Immature natural killer cell (primary cell): ENCODE measurements at regions not wholly inside any gene's neighbourhood (a gene's known extent, or its start where the extent isn't known, plus 50 kb on each side); places are given as distances from the start of the nearest gene placed in this dataset.

Experiments
- DNase-seq, 3 donors: peaks; one replicate each; pipeline ENCODE4 v3.0.0; 2022; ENCODE audit warnings: mixed read lengths in 1 of 3
- H3K27ac Mint-ChIP-seq, 6 donors: one replicate each; pipeline ENCODE4 v1.8.0; 2020; ENCODE audit warnings: mixed read lengths in 6 of 6, mild to moderate bottlenecking in 5 of 6, inconsistent platforms in 4 of 6, moderate library complexity in 3 of 6
- H3K27me3 Mint-ChIP-seq, 3 donors: one replicate each; pipeline ENCODE4 v1.8.0; 2020 to 2021; ENCODE audit warnings: low read depth in 3 of 3, mild to moderate bottlenecking in 3 of 3, mixed read lengths in 3 of 3, moderate library complexity in 3 of 3, inconsistent platforms in 1 of 3
- H3K36me3 Mint-ChIP-seq, 3 donors: one replicate each; pipeline ENCODE4 v1.8.0; 2020; ENCODE audit warnings: mixed read lengths in 3 of 3, inconsistent platforms in 2 of 3, mild to moderate bottlenecking in 2 of 3
- H3K4me1 Mint-ChIP-seq, 2 donors: one replicate each; pipeline ENCODE4 v1.8.0; 2020; ENCODE audit warnings: inconsistent platforms in 2 of 2, mild to moderate bottlenecking in 2 of 2, mixed read lengths in 2 of 2, moderate library complexity in 1 of 2
- H3K4me3 Mint-ChIP-seq, 5 donors: one replicate each; pipeline ENCODE4 v1.8.0; 2020; ENCODE audit warnings: mild to moderate bottlenecking in 5 of 5, mixed read lengths in 5 of 5, inconsistent platforms in 3 of 5, moderate library complexity in 3 of 5
- H3K9me3 Mint-ChIP-seq, 6 donors: one replicate each; pipeline ENCODE4 v1.8.0; 2020; ENCODE audit warnings: mild to moderate bottlenecking in 6 of 6, mixed read lengths in 6 of 6, inconsistent platforms in 4 of 6, moderate library complexity in 3 of 6

DNA sequence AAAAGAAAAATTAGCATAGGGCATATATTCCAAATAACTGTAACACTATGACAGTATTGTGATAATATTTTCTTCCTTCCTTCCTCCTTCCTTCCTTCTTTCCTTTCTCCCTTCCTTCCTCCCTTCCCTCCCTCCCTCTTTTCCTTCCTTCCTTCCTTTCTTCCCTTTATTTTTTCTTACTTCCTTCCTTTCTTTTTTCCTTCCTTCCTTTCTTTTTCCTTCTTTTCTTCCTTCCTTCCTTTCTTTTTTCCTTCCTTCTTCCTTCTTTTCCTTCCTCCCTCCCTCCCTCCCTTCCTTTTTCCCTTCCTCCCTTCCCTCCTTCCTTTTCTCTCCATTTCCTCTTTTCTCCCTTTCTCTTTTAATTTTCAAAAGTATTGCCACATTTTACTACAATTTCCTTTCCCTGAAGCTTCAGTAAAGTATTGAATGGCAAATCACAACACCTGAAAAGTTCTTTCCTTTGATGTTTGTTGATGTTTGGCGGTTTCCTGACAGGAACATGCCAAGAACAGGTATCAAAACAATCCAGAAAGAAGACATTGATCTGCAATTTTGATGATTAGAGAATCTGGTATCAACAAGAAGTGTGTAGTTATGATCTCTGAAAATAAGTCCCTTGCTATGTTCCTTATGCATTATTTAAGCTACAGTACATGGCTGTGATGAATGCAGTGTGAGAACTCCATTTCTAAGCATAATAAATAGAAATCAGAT lies 253.1 kb upstream of the EDIL3 start:
- no peaks in the 10 kb centered on the region for H3K27me3 Mint-ChIP-seq
- H3K4me3 Mint-ChIP-seq = no peak overlapping the region
- H3K9me3 Mint-ChIP-seq = peaks cover 2 to 21% (median 7%) of the 10 kb centered on the region in 6 donors
- no peak for DNase-seq
- no peaks in the 10 kb centered on the region for H3K4me1 Mint-ChIP-seq
- no peaks in the 10 kb centered on the region for H3K36me3 Mint-ChIP-seq
- H3K27ac Mint-ChIP-seq = no peak overlapping the region

DNA sequence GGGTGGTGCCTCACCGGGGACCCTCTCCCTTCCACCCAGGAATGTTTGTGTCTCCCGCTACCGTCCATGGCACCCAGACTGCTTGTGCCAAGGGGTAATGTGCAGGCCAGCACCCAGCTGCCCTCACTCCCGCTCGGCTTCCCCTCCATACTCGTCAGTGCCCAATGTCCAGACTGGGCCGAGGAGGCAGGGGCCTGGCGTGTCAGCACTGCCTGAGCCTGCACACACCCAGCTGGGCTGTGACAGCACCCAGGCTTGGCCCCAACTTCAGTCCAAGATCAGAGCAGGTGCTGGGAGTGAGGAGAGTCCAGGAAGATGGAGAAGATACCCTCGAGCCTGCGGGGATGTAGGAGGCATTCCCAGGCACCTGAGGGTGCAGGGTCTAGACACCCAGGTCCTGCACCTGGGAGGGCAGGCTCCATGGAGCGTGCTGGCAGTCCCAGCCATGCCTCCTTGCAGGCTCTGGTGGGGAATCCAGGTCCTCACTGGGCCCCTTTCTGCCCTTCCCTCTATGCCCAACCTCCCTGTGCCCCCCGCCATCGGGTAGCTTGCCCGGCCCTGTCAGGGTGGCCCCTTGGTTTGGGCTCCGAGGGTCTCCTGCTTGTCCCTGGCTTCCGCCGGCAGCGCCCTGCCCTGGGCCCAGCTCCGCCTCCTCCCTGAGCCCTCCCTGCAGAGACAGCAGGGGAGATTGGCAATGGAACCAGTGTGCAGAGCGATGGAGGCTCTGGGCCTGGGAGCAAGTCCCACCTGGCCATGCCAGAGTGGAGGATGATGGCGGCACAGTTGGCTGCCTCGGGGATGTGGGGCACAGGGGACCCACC lies 250.8 kb upstream of the EDIL3 start:
- Mint-ChIP-seq H3K27ac (no peak overlapping the region), H3K36me3 (no peaks in the 10 kb centered on the region), H3K27me3 (no peaks in the 10 kb centered on the region), H3K9me3 (peaks cover 4 to 30% (median 8%) of the 10 kb centered on the region in 6 donors), H3K4me1 (no peaks in the 10 kb centered on the region), H3K4me3 (no peak overlapping the region)
- no peak for DNase-seq

DNA sequence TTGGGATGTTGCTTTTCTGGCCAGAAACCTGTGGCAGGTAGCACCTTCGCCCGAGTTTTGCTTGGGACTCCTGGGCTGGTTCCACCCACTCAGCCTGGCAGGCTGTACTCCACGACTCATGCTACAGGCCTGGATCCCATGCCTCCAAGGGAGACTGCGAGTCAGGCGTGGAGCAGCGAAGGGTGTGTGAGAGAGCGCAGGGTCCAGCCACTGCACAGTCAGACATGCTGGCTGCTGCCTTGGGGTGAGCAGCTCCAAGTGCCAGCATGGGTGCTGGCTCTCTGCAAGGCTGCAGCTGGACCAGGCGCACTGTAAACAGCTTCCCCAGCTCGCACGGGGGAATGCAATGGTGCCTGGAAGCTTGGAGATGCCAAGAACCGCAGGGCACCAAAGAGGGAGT lies 249.6 kb upstream of the EDIL3 start:
- Mint-ChIP-seq H3K27me3 (no peaks in the 10 kb centered on the region), H3K9me3 (peaks cover 4 to 32% (median 7%) of the 10 kb centered on the region in 6 donors), H3K27ac (no peak overlapping the region)

DNA sequence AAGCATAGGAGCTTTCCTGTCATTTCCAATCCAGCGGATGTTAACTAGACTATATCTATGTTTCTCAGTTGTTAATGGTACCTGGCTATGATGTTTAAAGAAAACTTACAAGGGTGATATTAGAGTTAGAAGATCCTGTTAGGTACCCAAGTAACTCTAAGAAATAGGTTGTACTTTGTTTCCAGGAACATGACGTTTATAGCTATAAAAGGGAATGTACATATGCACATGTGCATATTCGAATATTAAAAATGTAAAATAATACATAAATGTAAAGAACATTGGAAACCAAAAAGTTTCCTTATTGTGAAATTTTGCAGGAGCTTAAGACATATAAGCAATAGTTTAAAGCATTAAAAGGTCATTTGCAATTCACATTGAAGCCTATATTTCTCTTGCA lies 247.7 kb upstream of the EDIL3 start:
- Mint-ChIP-seq H3K9me3 (peaks cover 3 to 30% (median 6%) of the 10 kb centered on the region in 6 donors), H3K36me3 (no peaks in the 10 kb centered on the region), H3K4me1 (peaks cover 0 to 4% of the 10 kb centered on the region in 2 donors), H3K27ac (no peak overlapping the region), H3K4me3 (no peak overlapping the region), H3K27me3 (no peaks in the 10 kb centered on the region)
- no peak for DNase-seq

More for the DNA sequence above, 249.6 kb upstream of the EDIL3 start:
- no peaks in the 10 kb centered on the region for H3K4me1 Mint-ChIP-seq
- DNase-seq = no peak
- no peaks in the 10 kb centered on the region for H3K36me3 Mint-ChIP-seq
- no peak overlapping the region for H3K4me3 Mint-ChIP-seq

DNA sequence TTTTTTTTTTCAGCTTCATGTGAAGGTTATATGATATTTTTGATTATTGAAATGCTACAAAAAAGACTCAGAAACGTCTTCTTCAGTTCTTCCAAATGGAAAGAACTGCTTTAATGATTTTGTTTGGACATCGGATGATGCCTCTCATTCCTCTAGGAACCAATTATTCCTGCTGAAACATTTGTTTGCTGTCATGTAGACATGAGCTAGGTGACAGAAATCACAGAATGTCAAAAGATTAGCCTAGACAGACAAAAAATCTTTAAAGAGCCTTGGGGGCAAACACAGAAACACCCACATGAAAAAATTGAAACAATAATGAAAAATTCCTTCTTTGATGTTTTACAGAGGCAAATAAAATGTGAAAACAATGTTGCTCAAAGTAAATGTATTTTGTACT lies 244.2 kb upstream of the EDIL3 start:
- Mint-ChIP-seq H3K9me3 (peaks cover 2 to 35% (median 7%) of the 10 kb centered on the region in 6 donors), H3K27me3 (peaks cover 0 to 1% (median 0%) of the 10 kb centered on the region in 3 donors), H3K36me3 (no peaks in the 10 kb centered on the region), H3K4me3 (no peak overlapping the region), H3K27ac (no peak overlapping the region), H3K4me1 (peaks cover 0 to 19% of the 10 kb centered on the region in 2 donors)
- DNase-seq = no peak

DNA sequence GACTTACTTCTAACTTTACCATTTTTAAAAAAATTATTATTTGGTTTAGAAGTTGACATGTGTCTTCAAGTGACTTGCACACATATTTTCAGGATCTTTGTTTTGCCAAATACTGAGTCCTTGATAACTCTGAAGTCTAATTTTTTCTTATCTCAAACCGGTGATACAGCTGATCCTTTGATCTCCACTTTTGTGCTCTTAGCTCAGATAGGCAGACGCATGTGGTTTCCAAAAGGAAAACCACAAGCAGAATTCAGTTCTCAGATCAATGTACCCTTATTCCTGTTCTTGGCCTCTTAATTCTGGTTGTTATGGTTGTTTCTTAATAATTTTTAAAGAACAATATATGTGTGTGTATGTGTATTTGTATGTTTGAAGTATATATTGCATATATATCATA lies 238.3 kb upstream of the EDIL3 start:
- DNase-seq = no peak
- no peak overlapping the region for H3K4me3 Mint-ChIP-seq
- H3K36me3 Mint-ChIP-seq = no peaks in the 10 kb centered on the region
- H3K27ac Mint-ChIP-seq = no peak overlapping the region
- peaks cover 4 to 32% (median 6%) of the 10 kb centered on the region in 6 donors for H3K9me3 Mint-ChIP-seq
- peaks cover 2 to 31% of the 10 kb centered on the region in 2 donors for H3K4me1 Mint-ChIP-seq
- peaks cover 0 to 3% (median 0%) of the 10 kb centered on the region in 3 donors for H3K27me3 Mint-ChIP-seq

DNA sequence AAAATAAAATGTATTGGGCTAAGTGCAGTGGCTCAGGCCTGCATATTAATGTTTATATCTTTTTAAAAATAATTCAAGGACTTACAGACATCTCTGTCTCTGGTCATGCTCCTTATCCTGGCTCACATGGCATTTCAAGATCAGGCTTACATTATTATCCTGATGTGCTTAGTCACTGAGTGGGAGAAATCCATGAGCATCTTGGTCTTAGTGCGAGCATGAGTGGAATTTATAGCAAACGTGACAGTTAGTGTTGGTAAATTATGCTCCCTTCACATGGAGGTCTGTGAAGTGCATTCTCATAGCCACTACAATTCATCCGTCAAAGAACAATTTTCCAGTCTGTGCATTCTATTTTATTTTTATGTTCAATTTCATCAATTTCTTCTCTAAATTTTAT lies 237.8 kb upstream of the EDIL3 start:
- DNase-seq = no peak
- Mint-ChIP-seq H3K27me3 (peaks cover 0 to 3% (median 0%) of the 10 kb centered on the region in 3 donors), H3K4me3 (no peak overlapping the region), H3K36me3 (no peaks in the 10 kb centered on the region), H3K9me3 (peaks cover 4 to 29% (median 6%) of the 10 kb centered on the region in 6 donors), H3K4me1 (peaks cover 2 to 28% of the 10 kb centered on the region in 2 donors), H3K27ac (no peak overlapping the region)

DNA sequence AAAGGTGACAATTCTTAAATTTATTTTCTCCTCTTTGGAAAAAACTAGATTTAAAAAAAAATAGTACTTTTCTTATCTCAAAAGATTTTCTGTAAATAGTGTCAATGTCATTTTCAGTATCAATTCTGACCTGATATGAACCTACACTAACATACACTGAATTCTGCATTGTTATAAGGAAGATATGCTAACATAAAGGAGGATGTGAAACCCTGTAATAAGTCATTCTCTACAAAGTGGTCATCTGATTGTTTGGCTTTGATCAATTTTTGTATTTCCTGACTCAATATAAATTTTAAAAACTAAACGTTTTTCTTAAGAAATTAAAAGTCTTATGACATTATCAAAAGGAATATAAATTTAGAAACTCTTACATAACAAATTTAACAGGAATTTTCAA lies 233.6 kb upstream of the EDIL3 start:
- H3K27me3 Mint-ChIP-seq = peaks cover 0 to 2% (median 0%) of the 10 kb centered on the region in 3 donors
- peaks cover 3 to 17% (median 4%) of the 10 kb centered on the region in 6 donors for H3K9me3 Mint-ChIP-seq
- H3K4me3 Mint-ChIP-seq = no peak overlapping the region
- H3K36me3 Mint-ChIP-seq = no peaks in the 10 kb centered on the region
- no peak for DNase-seq
- H3K27ac Mint-ChIP-seq = no peak overlapping the region
- peaks cover 2 to 6% of the 10 kb centered on the region in 2 donors for H3K4me1 Mint-ChIP-seq

DNA sequence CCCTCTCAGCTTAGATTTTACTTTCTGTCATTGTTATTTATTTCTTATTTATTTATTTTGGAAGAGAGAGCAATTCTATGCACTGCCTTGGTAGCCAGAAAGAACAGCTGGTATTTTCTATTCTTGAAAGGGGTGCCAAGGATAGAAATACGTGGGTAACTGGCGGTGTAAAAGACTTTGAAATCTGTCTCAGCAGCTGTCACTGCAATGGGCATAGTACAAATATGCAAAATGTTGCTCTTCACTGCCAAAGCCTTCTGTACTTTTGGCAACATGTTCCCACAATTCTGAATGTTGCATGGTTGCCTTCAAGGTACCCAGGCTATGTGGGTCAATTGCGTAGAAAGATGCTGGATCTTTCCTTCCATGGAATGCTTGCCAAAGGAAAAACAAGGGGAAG lies 230.2 kb upstream of the EDIL3 start:
- no peak overlapping the region for H3K27ac Mint-ChIP-seq
- no peak overlapping the region for H3K4me3 Mint-ChIP-seq
- DNase-seq = no peak
- H3K4me1 Mint-ChIP-seq = no peaks in the 10 kb centered on the region
- peaks cover under 1 to 12% (median 4%) of the 10 kb centered on the region in 6 donors for H3K9me3 Mint-ChIP-seq
- H3K36me3 Mint-ChIP-seq = no peaks in the 10 kb centered on the region
- no peaks in the 10 kb centered on the region for H3K27me3 Mint-ChIP-seq

DNA sequence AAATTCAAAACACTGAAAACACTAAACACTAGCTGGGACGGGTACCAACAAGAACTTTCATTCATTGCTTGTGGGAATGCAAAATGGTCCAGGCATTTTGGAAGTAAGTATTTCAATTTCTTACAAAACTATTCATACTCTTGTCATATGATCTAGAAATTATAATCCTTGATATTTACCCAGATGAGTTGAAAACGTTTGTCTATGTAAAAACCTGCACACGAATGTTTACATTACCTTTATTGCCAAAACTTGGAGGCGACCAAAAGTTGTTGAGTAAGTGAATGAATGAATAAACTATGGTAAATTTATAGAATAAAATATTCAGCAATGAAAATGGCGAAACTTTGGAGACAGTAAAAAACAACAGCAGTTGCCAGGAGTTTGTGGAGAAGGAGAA lies 222.1 kb upstream of the EDIL3 start:
- H3K27ac Mint-ChIP-seq = no peak overlapping the region
- H3K4me3 Mint-ChIP-seq = no peak overlapping the region
- H3K27me3 Mint-ChIP-seq = peaks cover 0 to 2% (median 0%) of the 10 kb centered on the region in 3 donors
- no peaks in the 10 kb centered on the region for H3K36me3 Mint-ChIP-seq
- peaks cover 0 to 29% (median 9%) of the 10 kb centered on the region in 6 donors for H3K9me3 Mint-ChIP-seq
- no peak for DNase-seq
- no peaks in the 10 kb centered on the region for H3K4me1 Mint-ChIP-seq

DNA sequence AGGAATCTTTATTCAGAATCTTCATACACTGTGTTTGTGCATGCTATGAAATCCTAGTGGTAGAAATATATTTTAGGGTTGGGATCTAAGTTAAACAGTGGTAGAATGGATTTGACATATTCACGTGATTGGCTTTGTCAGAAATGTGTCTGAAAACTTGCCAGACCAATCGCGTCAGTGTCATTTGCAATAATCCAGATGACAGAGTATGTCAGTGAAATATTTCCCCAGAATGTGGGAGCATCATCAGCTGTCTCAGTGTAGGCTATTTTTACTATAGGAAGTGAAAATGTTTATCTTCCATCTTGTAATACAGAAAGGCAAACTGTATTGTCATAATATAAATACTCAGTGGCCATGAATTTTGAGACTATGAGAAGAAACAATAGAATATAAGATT lies 220.6 kb upstream of the EDIL3 start:
- H3K4me3 Mint-ChIP-seq = no peak overlapping the region
- H3K27ac Mint-ChIP-seq = no peak overlapping the region
- H3K36me3 Mint-ChIP-seq = no peaks in the 10 kb centered on the region
- no peak for DNase-seq
- no peaks in the 10 kb centered on the region for H3K4me1 Mint-ChIP-seq
- peaks cover 0 to 23% (median 9%) of the 10 kb centered on the region in 6 donors for H3K9me3 Mint-ChIP-seq
- H3K27me3 Mint-ChIP-seq = peaks cover 0 to 2% (median 0%) of the 10 kb centered on the region in 3 donors

DNA sequence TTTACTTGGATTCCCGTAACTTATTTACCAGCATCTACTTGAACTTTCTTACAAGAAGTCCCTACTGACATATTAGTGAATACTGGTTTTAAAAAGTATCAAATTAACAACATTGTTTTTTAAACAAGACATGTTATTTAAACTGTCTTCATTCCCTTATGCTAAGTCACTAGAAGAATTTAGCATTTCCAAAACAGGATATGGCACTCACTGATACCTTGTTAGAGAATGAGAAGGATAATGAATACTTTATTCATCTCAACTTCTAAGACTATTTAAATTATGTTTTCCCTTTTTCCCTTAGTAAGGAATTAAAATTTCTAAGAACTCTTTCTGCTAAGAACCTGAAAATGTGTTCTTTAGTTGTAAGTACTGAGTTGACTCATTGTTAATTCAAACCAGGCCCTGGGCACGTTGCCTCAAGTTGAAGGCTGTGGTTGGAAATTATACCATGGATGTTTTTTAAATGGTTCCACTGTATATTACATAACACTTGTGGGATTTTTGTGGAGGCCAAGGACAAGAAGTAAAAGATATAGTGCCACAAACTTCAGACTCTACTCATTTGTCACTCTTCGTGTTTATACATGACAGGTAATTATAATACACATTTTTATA lies 219.0 kb upstream of the EDIL3 start:
- no peak for DNase-seq
- Mint-ChIP-seq H3K9me3 (peaks cover 2 to 20% (median 9%) of the 10 kb centered on the region in 6 donors), H3K27me3 (peaks cover 0 to 2% (median 0%) of the 10 kb centered on the region in 3 donors), H3K4me1 (no peaks in the 10 kb centered on the region), H3K36me3 (no peaks in the 10 kb centered on the region), H3K27ac (no peak overlapping the region), H3K4me3 (no peak overlapping the region)

DNA sequence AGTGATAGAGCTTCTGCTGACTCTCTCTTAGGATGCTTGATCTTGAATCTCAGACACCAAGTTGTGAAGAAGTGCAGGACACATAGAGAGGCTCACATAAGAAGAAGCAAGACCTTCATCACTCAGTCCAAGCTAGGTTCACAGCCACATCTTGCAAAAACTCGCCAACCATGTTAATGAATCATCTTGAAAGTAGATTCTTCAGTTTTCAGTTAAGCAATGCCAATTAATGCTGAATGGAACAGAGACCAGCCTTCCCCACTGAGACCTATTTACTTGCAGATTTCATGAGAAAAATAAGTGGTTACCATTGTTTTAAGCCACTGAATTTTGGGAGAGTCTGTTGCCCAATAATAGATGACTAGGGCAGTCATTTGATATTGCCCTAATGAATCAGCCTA lies 217.7 kb upstream of the EDIL3 start:
- H3K9me3 Mint-ChIP-seq = peaks cover 3 to 20% (median 11%) of the 10 kb centered on the region in 6 donors
- H3K36me3 Mint-ChIP-seq = no peaks in the 10 kb centered on the region
- DNase-seq = no peak
- H3K27me3 Mint-ChIP-seq = peaks cover 0 to 2% (median 0%) of the 10 kb centered on the region in 3 donors
- H3K4me1 Mint-ChIP-seq = no peaks in the 10 kb centered on the region
- no peak overlapping the region for H3K4me3 Mint-ChIP-seq
- no peak overlapping the region for H3K27ac Mint-ChIP-seq

DNA sequence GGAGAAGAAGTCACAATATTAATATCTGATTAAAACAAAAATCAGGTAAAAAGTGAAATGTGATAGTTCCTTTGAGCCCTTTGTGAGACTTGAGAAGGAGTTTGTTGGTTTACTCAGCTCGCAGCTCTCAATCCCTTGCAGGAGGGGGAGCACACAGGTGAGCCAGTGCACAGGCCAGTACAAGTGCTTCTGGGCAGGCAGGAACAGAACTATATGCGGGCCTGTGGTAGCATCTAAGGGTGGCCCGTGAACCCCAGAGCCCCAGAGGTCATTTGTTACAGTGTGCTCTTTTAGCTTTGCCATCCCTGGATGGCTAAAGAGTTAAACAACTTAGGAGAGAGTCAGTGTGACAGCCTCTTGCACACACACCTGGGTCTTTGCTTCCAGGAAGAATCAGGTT lies 215.3 kb upstream of the EDIL3 start:
- H3K27ac Mint-ChIP-seq = no peak overlapping the region
- no peaks in the 10 kb centered on the region for H3K4me1 Mint-ChIP-seq
- no peak for DNase-seq
- H3K36me3 Mint-ChIP-seq = no peaks in the 10 kb centered on the region
- H3K4me3 Mint-ChIP-seq = no peak overlapping the region
- H3K9me3 Mint-ChIP-seq = peaks cover 3 to 15% (median 6%) of the 10 kb centered on the region in 6 donors
- H3K27me3 Mint-ChIP-seq = no peaks in the 10 kb centered on the region
